HCT116 (cell line): ENCODE measurements at regions not wholly inside any gene's neighbourhood (a gene's known extent, or its start where the extent isn't known, plus 50 kb on each side); places are given as distances from the start of the nearest gene placed in this dataset.

Experiments used
- ATAC-seq: fragments of 200-7000 bp; cut with Tn5 transposase; 2 replicates; pipeline ENCODE4 v1.9.1; 2020; ENCODE audit warnings: mild to moderate bottlenecking, moderate library complexity
- BruUV-seq: library from RNA; stranded (reverse); fragments of 400-500 nt; replicated peaks from 2 replicates; lab custom pipeline; 2021; lab: Mats Ljungman, UMichigan
- CTCF ChIA-PET: fragments of 300-600 bp; sonication (Branson Sonifier 250); formaldehyde crosslinking; loops from one replicate; lab custom pipeline; 2021; ENCODE audit warnings: antibody characterized with exemption; lab: Charles Lee
- POLR2A ChIA-PET: fragments of 300-600, 350-600 bp; sonication (Branson Sonifier 250); formaldehyde crosslinking; loops from one replicate; lab custom pipeline; 2021; ENCODE audit warnings: antibody characterized with exemption; lab: Charles Lee
- RAD21 ChIA-PET, 2 experiments: fragments of 300-600 bp; sonication (Branson Sonifier 250); formaldehyde crosslinking; loops; one replicate each; lab custom pipeline; 2023; ENCODE audit warnings: low total read pairs in 2 of 2; ENCODE audit not compliant: uncharacterized antibody in 2 of 2, unreplicated experiment in 2 of 2, low non-redundant PET in 1 of 2; lab: Charles Lee
- DNase-seq: peaks from one replicate; pipeline ENCODE4 v3.0.0-alpha.2; 2010; ENCODE audit warnings: low read depth, low spot score
- H2AFZ ChIP-seq: fragments of 200-600 bp; shearing (Covaris generic), sonication (generic); 2 replicates; pipeline ENCODE4 v1.6.1; 2017; ENCODE audit warnings: low read depth, mixed run types, mixed read lengths, antibody characterized with exemption, low read length; ENCODE audit not compliant: poor library complexity, severe bottlenecking
- H3K27ac ChIP-seq: 2 replicates; pipeline ENCODE4 v1.5.1; 2012; ENCODE audit warnings: low read depth, low read length
- H3K27me3 ChIP-seq: fragments of 200-600 bp; sonication (generic); 2 replicates; pipeline ENCODE4 v1.6.1; 2016; ENCODE audit warnings: mixed run types, low read length, mixed read lengths; ENCODE audit not compliant: insufficient read depth
- H3K36me3 ChIP-seq, 2 experiments: fragments of 200-500 bp in 1 of 2; fragments of 200-600 bp in 1 of 2; sonication (Bioruptor generic) in 1 of 2; sonication (generic) in 1 of 2; 2 replicates each; pipeline versions ENCODE4 v1.5.1 to v1.6.1; 2014 to 2016; ENCODE audit warnings: low read length in 2 of 2, inconsistent platforms in 1 of 2, mixed read lengths in 1 of 2, mixed run types in 1 of 2; ENCODE audit not compliant: insufficient read depth in 2 of 2, control insufficient read depth in 1 of 2
- H3K4me1 ChIP-seq, 2 experiments: fragments of 200-600 bp in 1 of 2; sonication (generic) in 1 of 2; 2 replicates each; pipeline versions ENCODE4 v1.5.1 to v1.6.1; 2012 to 2017; ENCODE audit warnings: low read length in 2 of 2, inconsistent platforms in 1 of 2, mild to moderate bottlenecking in 1 of 2, mixed read lengths in 1 of 2, mixed run types in 1 of 2, moderate library complexity in 1 of 2; ENCODE audit not compliant: insufficient read depth in 2 of 2, control insufficient read depth in 1 of 2
- H3K4me2 ChIP-seq: fragments of 200-600 bp; sonication (generic); 2 replicates; pipeline ENCODE4 v1.6.1; 2017; ENCODE audit warnings: mixed run types, low read length, mixed read lengths
- H3K4me3 ChIP-seq, 2 experiments: fragments of 200-600 bp in 1 of 2; sonication (generic) in 1 of 2; replicated peaks in 1 of 2; 2 replicates each; pipeline ENCODE4 v1.5.1; 2011 to 2016; ENCODE audit warnings: low read length in 2 of 2, control low read depth in 1 of 2, low read depth in 1 of 2, mild to moderate bottlenecking in 1 of 2, mixed read lengths in 1 of 2, mixed run types in 1 of 2
- H3K79me2 ChIP-seq: fragments of 200-600 bp; sonication (generic); 2 replicates; pipeline ENCODE4 v1.6.1; 2017; ENCODE audit warnings: mild to moderate bottlenecking, mixed run types, low read length, moderate library complexity, mixed read lengths; ENCODE audit not compliant: insufficient read depth
- H3K9ac ChIP-seq: fragments of 200-600 bp; sonication (generic); 2 replicates; pipeline ENCODE4 v1.6.1; 2016; ENCODE audit warnings: low read length, mixed read lengths
- H3K9me2 ChIP-seq: fragments of 200-600 bp; sonication (generic), shearing (Covaris generic); 2 replicates; pipeline ENCODE4 v1.6.1; 2017; ENCODE audit warnings: mixed run types, mild to moderate bottlenecking, moderate library complexity; ENCODE audit not compliant: insufficient read depth
- H3K9me3 ChIP-seq, 2 experiments: fragments of 200-500 bp in 1 of 2; fragments of 200-600 bp in 1 of 2; sonication (Bioruptor generic) in 1 of 2; sonication (generic) in 1 of 2; 2 replicates each; pipeline ENCODE4 v1.6.1; 2014 to 2017; ENCODE audit warnings: low read length in 2 of 2, mixed read lengths in 2 of 2, inconsistent platforms in 1 of 2, low read depth in 1 of 2, mild to moderate bottlenecking in 1 of 2, mixed run types in 1 of 2, moderate library complexity in 1 of 2; ENCODE audit not compliant: control insufficient read depth in 1 of 2, insufficient read depth in 1 of 2
- H4K20me1 ChIP-seq: fragments of 200-600 bp; sonication (generic), shearing (Covaris generic); 2 replicates; pipeline ENCODE4 v1.6.1; 2017; ENCODE audit warnings: mixed run types, mild to moderate bottlenecking, moderate library complexity; ENCODE audit not compliant: insufficient read depth
- EGR1 ChIP-seq: IDR thresholded peaks from 2 replicates; pipeline ENCODE4 v1.6.1; 2012; ENCODE audit warnings: low read depth
- POLR2A ChIP-seq: IDR thresholded peaks from 2 replicates; pipeline ENCODE4 v1.7.0; 2011; ENCODE audit warnings: borderline replicate concordance; ENCODE audit not compliant: insufficient read depth, insufficient read length; ENCODE audit errors: extremely low read depth
- YY1 ChIP-seq: IDR thresholded peaks from 2 replicates; pipeline ENCODE4 v1.6.1; 2011; ENCODE audit warnings: low read length, low read depth, moderate library complexity, mild to moderate bottlenecking; ENCODE audit not compliant: insufficient replicate concordance; ENCODE audit errors: extremely low read depth
- ZFX ChIP-seq: fragments of 450-650 bp; IDR thresholded peaks from 2 replicates; pipeline ENCODE4 v1.6.1; 2017
- intact Hi-C: fragments of 100-400 bp; cut with micrococcal nuclease; formaldehyde crosslinking; loops from 2 replicates; pipeline ENCODE4 v1.10.0; 2022
- TF ChIP-seq, protein P1 (sequence below): IDR thresholded peaks from 2 replicates; pipeline ENCODE4 v1.6.1; 2012

DNA sequence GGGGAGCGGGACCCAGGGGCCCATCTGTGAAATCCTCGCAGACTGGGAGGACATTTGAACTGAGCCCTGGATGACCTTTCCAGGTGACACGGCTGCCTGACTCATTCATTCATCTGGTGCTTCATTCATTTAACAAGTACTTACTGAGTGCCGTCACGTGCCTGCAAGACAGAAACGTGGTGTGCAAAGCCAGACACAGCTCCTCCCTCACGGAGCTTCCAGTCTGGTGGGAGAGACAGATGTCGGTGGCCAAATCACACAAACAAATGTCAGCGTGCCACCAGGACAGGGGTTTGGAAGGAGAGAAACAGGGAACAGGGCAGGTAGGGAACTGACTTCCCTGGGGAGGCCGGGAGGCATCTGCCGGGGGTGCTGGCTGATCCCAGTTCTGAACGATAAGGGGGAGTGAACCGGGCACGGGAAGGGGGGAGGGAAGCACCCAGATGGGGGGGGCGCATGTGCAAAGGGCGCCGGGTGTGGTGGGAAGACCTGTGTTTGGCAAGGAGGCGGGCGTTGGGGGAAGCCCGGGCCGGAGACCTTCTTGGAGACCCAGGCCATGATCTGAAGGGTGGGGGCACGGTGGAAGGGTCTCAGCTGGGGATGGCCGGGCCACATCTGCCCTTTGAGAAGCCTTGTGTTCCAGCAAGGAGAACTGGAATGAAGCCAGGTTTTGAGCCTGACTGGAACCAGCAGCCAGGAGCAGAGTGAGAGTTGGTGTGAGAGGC, 93.6 kb upstream of the CIBAR2 start (continued):
- no peak for TF ChIP-seq YY1
- TF ChIP-seq ZFX: no peak
- TF ChIP-seq, protein P1, sequence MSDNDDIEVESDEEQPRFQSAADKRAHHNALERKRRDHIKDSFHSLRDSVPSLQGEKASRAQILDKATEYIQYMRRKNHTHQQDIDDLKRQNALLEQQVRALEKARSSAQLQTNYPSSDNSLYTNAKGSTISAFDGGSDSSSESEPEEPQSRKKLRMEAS: no peak
- no peak for TF ChIP-seq EGR1

DNA sequence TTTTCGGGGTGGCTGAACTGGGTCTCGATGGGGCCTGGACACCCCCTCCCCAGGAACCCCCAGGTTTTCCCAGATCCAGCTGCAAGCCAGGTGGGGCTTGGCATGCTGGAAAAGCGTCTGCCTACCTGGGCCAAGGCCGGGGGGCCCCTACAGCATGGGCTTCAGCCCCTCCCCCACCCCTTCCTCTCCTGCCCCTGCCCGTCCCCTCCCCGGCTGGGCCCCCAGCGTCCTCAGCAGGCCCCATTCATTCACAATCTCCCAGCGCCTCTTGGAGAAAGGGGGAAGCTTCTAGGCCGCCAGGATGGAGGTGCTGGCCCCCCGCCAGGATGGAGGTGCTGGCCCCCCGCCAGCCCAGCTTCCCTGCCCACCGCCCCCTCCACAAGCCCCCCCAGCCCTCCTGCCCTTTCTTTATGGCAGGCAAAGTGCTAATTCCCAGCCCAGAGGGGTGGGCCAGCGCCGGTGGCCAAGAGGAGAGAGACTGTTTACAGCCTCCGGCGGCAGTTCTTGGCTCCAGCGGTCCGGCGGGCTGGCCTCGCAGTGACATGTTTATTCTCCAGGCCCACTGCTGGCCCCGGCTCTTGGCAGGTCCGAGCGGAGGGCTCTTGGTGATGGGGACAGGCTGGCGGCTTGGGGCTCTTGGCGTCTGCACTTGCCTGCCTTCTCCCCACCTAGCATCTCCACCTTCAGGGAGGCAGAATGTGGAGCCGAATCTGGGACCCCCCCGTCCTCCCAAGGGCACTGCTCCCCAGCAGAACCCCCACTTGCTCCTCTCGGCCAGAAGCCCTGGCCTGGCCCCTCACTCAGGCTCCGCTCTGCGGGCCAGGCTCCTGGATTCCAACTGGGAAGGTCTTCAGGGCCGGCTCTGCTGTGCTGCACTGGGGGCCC, 94.4 kb upstream of the CIBAR2 start:
- peaks cover 13 to 60% of the 10 kb centered on the region in 2 experiments; a peak in 3 of 4 replicates for H3K4me1 ChIP-seq
- no TSS peak for BruUV-seq
- no peaks in the 10 kb centered on the region for H3K9me2 ChIP-seq
- TF ChIP-seq POLR2A (no peak), ZFX (no peak)
- RAD21 ChIA-PET: no interaction called here
- H3K4me2 ChIP-seq: no peak overlapping the region
- peaks cover 4% of the 10 kb centered on the region; the same call in 1 of the 2 replicates for H3K79me2 ChIP-seq
- H4K20me1 ChIP-seq: no peaks in the 10 kb centered on the region; the same call in 1 of the 2 replicates
- POLR2A ChIA-PET: no interaction called here
- no peak overlapping the region for H3K27ac ChIP-seq
- no peaks in the 10 kb centered on the region for H3K36me3 ChIP-seq
- CTCF ChIA-PET: no interaction called here
- no peak overlapping the region for H3K4me3 ChIP-seq
- no peaks in the 10 kb centered on the region for H3K27me3 ChIP-seq
- H3K9me3 ChIP-seq: no peaks in the 10 kb centered on the region
- H3K9ac ChIP-seq: no peak overlapping the region
- no peak overlapping the region for H2AFZ ChIP-seq
- DNase-seq: no peak
- ATAC-seq: no peak
- intact Hi-C loops: no loop called here
